Neural crest cell (in vitro differentiated cells): ENCODE measurements at regions not wholly inside any gene's neighbourhood (a gene's known extent, or its start where the extent isn't known, plus 50 kb on each side); places are given as distances from the start of the nearest gene placed in this dataset.

Experiments used
- DNase-seq: peaks from one replicate; pipeline ENCODE4 v3.0.0; 2021; ENCODE audit warnings: low read depth, mixed read lengths, low spot score
- H3K27ac Mint-ChIP-seq: one replicate; pipeline ENCODE4 v1.8.0; 2021; ENCODE audit warnings: mild to moderate bottlenecking, mixed read lengths; ENCODE audit not compliant: unreplicated experiment
- H3K27me3 Mint-ChIP-seq: 2 replicates; pipeline ENCODE4 v1.8.0; 2021; ENCODE audit warnings: low read depth, mild to moderate bottlenecking, mixed read lengths
- H3K36me3 Mint-ChIP-seq: 2 replicates; pipeline ENCODE4 v1.8.0; 2021; ENCODE audit warnings: low read depth, mild to moderate bottlenecking, mixed read lengths
- H3K4me1 Mint-ChIP-seq: 2 replicates; pipeline ENCODE4 v1.8.0; 2021; ENCODE audit warnings: mixed read lengths
- H3K4me3 Mint-ChIP-seq: one replicate; pipeline ENCODE4 v1.8.0; 2021; ENCODE audit warnings: mild to moderate bottlenecking, mixed read lengths
- H3K9me3 Mint-ChIP-seq: 2 replicates; pipeline ENCODE4 v1.8.0; 2021; ENCODE audit warnings: mixed read lengths
- TF ChIP-seq, protein P1 (sequence below): fragments of 200-600 bp; sonication (generic); conservative IDR thresholded peaks from 2 replicates; pipeline ENCODE4 v1.5.0; 2021; ENCODE audit warnings: antibody characterized with exemption, mild to moderate bottlenecking

GRCh38 chr13:104008541-104009435 is 942.6 kb upstream of the SLC10A2 start:
- no peak overlapping the region for H3K4me3 Mint-ChIP-seq
- DNase-seq = no peak
- H3K27me3 Mint-ChIP-seq = no peaks in the 10 kb centered on the region
- TF ChIP-seq, protein P1, sequence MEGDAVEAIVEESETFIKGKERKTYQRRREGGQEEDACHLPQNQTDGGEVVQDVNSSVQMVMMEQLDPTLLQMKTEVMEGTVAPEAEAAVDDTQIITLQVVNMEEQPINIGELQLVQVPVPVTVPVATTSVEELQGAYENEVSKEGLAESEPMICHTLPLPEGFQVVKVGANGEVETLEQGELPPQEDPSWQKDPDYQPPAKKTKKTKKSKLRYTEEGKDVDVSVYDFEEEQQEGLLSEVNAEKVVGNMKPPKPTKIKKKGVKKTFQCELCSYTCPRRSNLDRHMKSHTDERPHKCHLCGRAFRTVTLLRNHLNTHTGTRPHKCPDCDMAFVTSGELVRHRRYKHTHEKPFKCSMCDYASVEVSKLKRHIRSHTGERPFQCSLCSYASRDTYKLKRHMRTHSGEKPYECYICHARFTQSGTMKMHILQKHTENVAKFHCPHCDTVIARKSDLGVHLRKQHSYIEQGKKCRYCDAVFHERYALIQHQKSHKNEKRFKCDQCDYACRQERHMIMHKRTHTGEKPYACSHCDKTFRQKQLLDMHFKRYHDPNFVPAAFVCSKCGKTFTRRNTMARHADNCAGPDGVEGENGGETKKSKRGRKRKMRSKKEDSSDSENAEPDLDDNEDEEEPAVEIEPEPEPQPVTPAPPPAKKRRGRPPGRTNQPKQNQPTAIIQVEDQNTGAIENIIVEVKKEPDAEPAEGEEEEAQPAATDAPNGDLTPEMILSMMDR = no peak
- no peaks in the 10 kb centered on the region for H3K36me3 Mint-ChIP-seq
- peaks cover 25% of the 10 kb centered on the region for H3K4me1 Mint-ChIP-seq
- H3K27ac Mint-ChIP-seq = no peak overlapping the region
- no peaks in the 10 kb centered on the region for H3K9me3 Mint-ChIP-seq

GRCh38 chr13:104008075-104008474 is 941.9 kb upstream of the SLC10A2 start:
- Mint-ChIP-seq H3K27me3 (no peaks in the 10 kb centered on the region), H3K27ac (no peak overlapping the region), H3K9me3 (no peaks in the 10 kb centered on the region), H3K36me3 (no peaks in the 10 kb centered on the region), H3K4me1 (peaks cover 25% of the 10 kb centered on the region), H3K4me3 (no peak overlapping the region)
- no peak for DNase-seq
- TF ChIP-seq, protein P1 = no peak

DNA sequence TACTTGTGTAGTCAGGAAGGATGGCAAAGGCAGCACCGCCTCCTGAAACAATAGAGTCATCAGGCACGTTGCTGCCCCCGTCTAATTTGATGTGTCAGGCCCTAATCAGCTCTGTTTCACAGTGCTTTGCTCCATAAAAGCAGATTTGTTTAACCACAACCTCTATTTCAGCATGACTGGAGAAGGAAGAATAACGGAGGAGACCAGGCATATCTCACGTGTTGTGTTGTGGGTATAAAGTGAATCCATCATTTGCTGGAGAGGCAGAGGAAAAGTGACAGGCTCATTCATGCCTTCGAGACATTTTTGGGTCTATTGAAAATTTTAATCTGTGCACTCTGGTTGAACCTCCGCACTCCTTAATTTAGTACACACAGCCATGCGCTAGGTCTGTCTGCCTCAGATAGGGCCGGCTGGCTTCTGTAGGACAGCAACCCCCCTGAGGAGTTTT is 940.4 kb upstream of the SLC10A2 start:
- Mint-ChIP-seq H3K27ac (no peak overlapping the region), H3K4me3 (no peak overlapping the region), H3K4me1 (peaks cover 21% of the 10 kb centered on the region), H3K9me3 (no peaks in the 10 kb centered on the region), H3K27me3 (no peaks in the 10 kb centered on the region), H3K36me3 (no peaks in the 10 kb centered on the region)
- TF ChIP-seq, protein P1 = no peak
- no peak for DNase-seq

- Mint-ChIP-seq H3K27ac (no peak overlapping the region), H3K36me3 (no peaks in the 10 kb centered on the region), H3K4me1 (peaks cover 15% of the 10 kb centered on the region), H3K9me3 (no peaks in the 10 kb centered on the region), H3K4me3 (no peak overlapping the region), H3K27me3 (no peaks in the 10 kb centered on the region)
- TF ChIP-seq, protein P1 = no peak
- DNase-seq = no peak
These were observed 938.4 kb upstream of the SLC10A2 start for GRCh38 chr13:104004572-104004971.

- H3K27me3 Mint-ChIP-seq = no peaks in the 10 kb centered on the region
- peaks cover 6% of the 10 kb centered on the region for H3K4me1 Mint-ChIP-seq
- DNase-seq = no peak
- no peak overlapping the region for H3K27ac Mint-ChIP-seq
- TF ChIP-seq, protein P1 = no peak
- no peaks in the 10 kb centered on the region for H3K9me3 Mint-ChIP-seq
- H3K36me3 Mint-ChIP-seq = no peaks in the 10 kb centered on the region
- H3K4me3 Mint-ChIP-seq = no peak overlapping the region
These were observed 936.0 kb upstream of the SLC10A2 start for GRCh38 chr13:104002216-104002615.
